ENCODE measurements at regions not wholly inside any gene's neighbourhood (a gene's known extent, or its start where the extent isn't known, plus 50 kb on each side); places are given as distances from the start of the nearest gene placed in this dataset.

DNA sequence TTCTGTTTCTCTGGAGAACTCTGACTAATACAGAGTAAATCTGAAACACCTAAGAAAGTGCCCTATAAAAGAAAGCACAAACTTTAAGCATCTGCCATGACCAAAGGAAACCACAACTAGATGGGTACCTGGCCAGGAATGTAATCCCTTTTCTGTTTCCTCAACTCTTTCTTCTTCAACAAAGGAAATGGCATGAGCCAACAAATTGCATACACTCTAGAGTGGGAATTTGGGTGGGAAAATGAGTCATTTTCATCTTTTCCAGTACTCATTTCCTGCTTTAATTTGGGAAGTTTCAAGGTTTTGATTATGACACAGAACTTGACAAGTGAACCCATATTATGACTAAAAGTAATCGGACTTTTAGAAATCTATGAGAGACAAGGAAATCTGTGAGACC lies 349.2 kb upstream of the RORB start:
- no peaks in the 10 kb centered on the region for H3K27me3 Mint-ChIP-seq (ENCODE audit: low read depth in 3 of 3)
- intact Hi-C loops (cut with micrococcal nuclease): no loop called here

GRCh38 chr9:74172874-74173273 lies 324.3 kb upstream of the RORB start:
- H3K36me3 ChIP-seq (replicated peaks in 1 of 2; ENCODE audit: control insufficient read depth in 1 of 2, insufficient read depth in 2 of 2, low read length in 2 of 2): no peaks in the 10 kb centered on the region
- no CpG with 5 or more reads among the region's 3 CpGs for WGBS (ENCODE audit: insufficient coverage)
- Mint-ChIP-seq H3K27me3 (ENCODE audit: low read depth in 3 of 3) (no peaks in the 10 kb centered on the region), H3K9me3 (peaks cover 0 to 16% (median 7%) of the 10 kb centered on the region in 7 donors), H3K4me3 (no peak overlapping the region), H3K27ac (no peak overlapping the region), H3K4me1 (no peaks in the 10 kb centered on the region), H3K36me3 (no peaks in the 10 kb centered on the region)
- TF ChIP-seq, protein P1, sequence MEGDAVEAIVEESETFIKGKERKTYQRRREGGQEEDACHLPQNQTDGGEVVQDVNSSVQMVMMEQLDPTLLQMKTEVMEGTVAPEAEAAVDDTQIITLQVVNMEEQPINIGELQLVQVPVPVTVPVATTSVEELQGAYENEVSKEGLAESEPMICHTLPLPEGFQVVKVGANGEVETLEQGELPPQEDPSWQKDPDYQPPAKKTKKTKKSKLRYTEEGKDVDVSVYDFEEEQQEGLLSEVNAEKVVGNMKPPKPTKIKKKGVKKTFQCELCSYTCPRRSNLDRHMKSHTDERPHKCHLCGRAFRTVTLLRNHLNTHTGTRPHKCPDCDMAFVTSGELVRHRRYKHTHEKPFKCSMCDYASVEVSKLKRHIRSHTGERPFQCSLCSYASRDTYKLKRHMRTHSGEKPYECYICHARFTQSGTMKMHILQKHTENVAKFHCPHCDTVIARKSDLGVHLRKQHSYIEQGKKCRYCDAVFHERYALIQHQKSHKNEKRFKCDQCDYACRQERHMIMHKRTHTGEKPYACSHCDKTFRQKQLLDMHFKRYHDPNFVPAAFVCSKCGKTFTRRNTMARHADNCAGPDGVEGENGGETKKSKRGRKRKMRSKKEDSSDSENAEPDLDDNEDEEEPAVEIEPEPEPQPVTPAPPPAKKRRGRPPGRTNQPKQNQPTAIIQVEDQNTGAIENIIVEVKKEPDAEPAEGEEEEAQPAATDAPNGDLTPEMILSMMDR (IDR thresholded peaks at IDR 0.05): no peak
- no peaks in the 10 kb centered on the region for H3K4me1 ChIP-seq (ENCODE audit: control insufficient read depth in 1 of 2, insufficient read depth in 2 of 2, low read length in 2 of 2)
- no peaks in the 10 kb centered on the region for H3K79me2 ChIP-seq (ENCODE audit: insufficient read depth, low read length)
- H3K27me3 ChIP-seq (ENCODE audit: control insufficient read depth in 2 of 2, insufficient read depth in 2 of 2, low read length in 2 of 2): no peaks in the 10 kb centered on the region
- no peak overlapping the region for H2AFZ ChIP-seq (ENCODE audit: insufficient read depth, low read depth, low read length, poor library complexity, severe bottlenecking)
- H3K4me2 ChIP-seq (replicated peaks; ENCODE audit: extremely low read depth, low read length, poor library complexity, severe bottlenecking): no peak overlapping the region
- H3K4me3 ChIP-seq (replicated peaks in 1 of 3; ENCODE audit: low read depth in 2 of 3, low read length in 3 of 3): no peak overlapping the region
- no peak for DNase-seq
- no peak overlapping the region for H3K27ac ChIP-seq (ENCODE audit: low read depth in 1 of 2, low read length in 2 of 2)
- intact Hi-C loops (cut with micrococcal nuclease): no loop called here
- H3K9me3 ChIP-seq (replicated peaks in 1 of 2; ENCODE audit: control insufficient read depth in 1 of 2, insufficient read depth in 1 of 2, low read length in 2 of 2): peaks cover 0 to 6% of the 10 kb centered on the region in 2 donors
- no peak overlapping the region for H3K9ac ChIP-seq (ENCODE audit: insufficient read depth, low read length, poor library complexity, severe bottlenecking)
- H4K20me1 ChIP-seq (ENCODE audit: insufficient read depth, low read length): no peaks in the 10 kb centered on the region

More for the DNA sequence above, 349.2 kb upstream of the RORB start:
- no peak overlapping the region for H3K9ac ChIP-seq (ENCODE audit: insufficient read depth, low read length, poor library complexity, severe bottlenecking)
- Mint-ChIP-seq H3K4me3 (no peak overlapping the region), H3K27ac (no peak overlapping the region), H3K4me1 (no peaks in the 10 kb centered on the region), H3K9me3 (peaks cover 0 to 7% (median 3%) of the 10 kb centered on the region in 7 donors), H3K36me3 (no peaks in the 10 kb centered on the region)
- peaks cover 0 to 5% of the 10 kb centered on the region in 2 donors for H3K9me3 ChIP-seq (replicated peaks in 1 of 2; ENCODE audit: control insufficient read depth in 1 of 2, insufficient read depth in 1 of 2, low read length in 2 of 2)
- TF ChIP-seq, protein P1 (IDR thresholded peaks at IDR 0.05): no peak
- H3K4me1 ChIP-seq (ENCODE audit: control insufficient read depth in 1 of 2, insufficient read depth in 2 of 2, low read length in 2 of 2): no peaks in the 10 kb centered on the region
- no peak overlapping the region for H3K4me2 ChIP-seq (replicated peaks; ENCODE audit: extremely low read depth, low read length, poor library complexity, severe bottlenecking)
- 100% methylated on average over 1 of the region's 1 CpG for WGBS (ENCODE audit: insufficient coverage)
- H3K27me3 ChIP-seq (ENCODE audit: control insufficient read depth in 2 of 2, insufficient read depth in 2 of 2, low read length in 2 of 2): no peaks in the 10 kb centered on the region
- no peak overlapping the region for H2AFZ ChIP-seq (ENCODE audit: insufficient read depth, low read depth, low read length, poor library complexity, severe bottlenecking)
- H4K20me1 ChIP-seq (ENCODE audit: insufficient read depth, low read length): no peaks in the 10 kb centered on the region
- no peak overlapping the region for H3K4me3 ChIP-seq (replicated peaks in 1 of 3; ENCODE audit: low read depth in 2 of 3, low read length in 3 of 3)
- H3K79me2 ChIP-seq (ENCODE audit: insufficient read depth, low read length): no peaks in the 10 kb centered on the region
- no peak overlapping the region for H3K27ac ChIP-seq (ENCODE audit: low read depth in 1 of 2, low read length in 2 of 2)
- H3K36me3 ChIP-seq (replicated peaks in 1 of 2; ENCODE audit: control insufficient read depth in 1 of 2, insufficient read depth in 2 of 2, low read length in 2 of 2): no peaks in the 10 kb centered on the region
- DNase-seq: no peak

Data from CD14-positive monocyte (primary cell).